Right renal cortex interstitium (tissue), 3 donors: ENCODE measurements at regions not wholly inside any gene's neighbourhood (a gene's known extent, or its start where the extent isn't known, plus 50 kb on each side); places are given as distances from the start of the nearest gene placed in this dataset.

Experiments used
- DNase-seq, 3 donors: peaks; one replicate each; pipeline ENCODE4 v3.0.0-alpha.2; 2013; ENCODE audit warnings: low read depth in 3 of 3, low spot score in 2 of 3

DNA sequence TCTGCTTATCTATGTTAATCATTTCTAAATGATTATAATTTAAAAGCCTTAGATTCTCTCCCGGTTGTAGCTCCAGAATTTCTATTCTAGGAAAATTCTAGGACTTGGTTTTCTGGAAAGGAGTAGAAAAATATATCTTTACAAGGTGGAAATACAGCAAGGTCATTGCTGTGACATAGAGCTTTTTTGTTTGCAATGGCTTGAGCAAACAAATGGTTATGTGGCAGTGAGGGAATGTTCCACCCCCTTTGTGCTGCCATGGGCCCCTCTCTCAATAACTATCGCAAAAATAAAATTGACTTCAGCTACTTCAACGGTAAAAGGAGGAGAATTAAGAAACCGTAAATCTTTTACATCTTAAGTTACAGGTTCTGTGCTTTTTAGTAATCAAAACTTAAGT lies 517.1 kb downstream of the EPHA3 start:
- no peak for DNase-seq

DNA sequence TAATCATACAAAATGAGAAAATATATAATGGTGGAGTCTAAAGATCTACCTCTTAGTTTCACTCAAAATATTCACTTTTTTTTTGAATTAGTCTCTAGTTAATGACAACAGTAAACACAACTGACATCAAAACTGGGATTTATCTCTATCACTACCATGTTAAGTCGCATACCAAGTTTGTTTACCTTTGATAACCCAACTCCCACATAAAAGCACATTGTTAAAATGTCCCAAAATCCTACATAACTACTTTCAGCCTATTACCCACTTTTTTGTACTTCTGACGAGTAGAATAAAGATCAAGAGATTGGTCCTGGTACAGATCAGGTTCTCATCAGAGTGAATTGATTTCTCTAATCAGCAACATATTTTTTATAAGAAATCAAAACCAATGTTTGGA lies 518.5 kb downstream of the EPHA3 start:
- no peak for DNase-seq

DNA sequence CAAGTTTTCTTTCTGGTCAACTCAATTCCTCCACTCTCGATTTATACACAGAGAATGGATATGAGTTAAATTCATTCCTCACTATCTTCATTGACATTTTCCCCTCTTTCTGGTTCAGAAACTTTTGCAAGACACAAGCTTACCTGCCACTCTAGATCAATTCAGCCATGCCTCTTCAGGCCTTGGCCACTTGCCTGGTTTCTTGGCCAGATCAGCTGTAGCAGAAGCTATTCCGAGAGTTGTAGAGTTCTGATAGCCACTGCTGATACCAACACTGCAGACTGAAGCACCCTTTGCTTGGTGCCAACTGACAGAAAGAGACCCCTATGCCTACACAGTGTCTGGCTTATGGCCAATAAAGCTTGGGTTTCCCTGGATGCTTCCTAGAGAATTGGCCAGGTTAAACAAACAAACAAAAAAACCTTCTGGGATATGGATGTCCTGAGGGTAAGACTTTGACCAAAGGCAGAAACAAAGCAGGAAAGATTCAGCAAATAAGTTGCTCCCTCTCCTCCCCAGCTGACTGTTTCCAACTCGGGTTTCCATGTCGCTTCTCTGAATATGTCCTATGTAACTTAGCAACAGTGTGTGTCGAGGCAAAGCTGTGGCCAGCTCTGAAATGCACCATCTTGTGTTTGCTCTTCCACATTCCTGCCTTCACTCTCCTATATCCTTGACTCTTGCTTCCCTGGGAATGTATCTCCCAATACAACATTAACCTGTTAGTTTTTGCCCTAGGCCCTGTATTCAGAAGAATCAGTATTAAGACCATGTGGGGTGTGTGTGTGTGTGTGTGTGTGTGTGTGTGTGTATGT lies 521.6 kb downstream of the EPHA3 start:
- no peak for DNase-seq

DNA sequence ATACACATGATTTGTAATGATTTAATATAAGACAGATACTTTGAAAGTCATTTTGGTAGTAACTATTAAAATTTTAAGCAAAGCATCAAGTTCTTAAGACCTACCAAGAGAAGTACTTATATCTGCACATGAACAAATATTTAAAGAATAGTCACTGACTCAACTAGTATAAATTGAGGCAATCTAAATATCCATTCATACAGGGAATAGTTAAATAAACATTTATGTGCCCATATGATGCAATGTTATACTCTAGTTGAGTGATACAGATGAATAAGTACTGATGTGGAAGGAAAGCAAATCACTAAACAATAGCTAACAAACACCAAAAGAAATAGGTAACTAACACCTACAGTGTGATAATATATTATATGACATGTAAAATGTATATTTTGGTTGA lies 527.7 kb downstream of the EPHA3 start:
- no peak for DNase-seq

DNA sequence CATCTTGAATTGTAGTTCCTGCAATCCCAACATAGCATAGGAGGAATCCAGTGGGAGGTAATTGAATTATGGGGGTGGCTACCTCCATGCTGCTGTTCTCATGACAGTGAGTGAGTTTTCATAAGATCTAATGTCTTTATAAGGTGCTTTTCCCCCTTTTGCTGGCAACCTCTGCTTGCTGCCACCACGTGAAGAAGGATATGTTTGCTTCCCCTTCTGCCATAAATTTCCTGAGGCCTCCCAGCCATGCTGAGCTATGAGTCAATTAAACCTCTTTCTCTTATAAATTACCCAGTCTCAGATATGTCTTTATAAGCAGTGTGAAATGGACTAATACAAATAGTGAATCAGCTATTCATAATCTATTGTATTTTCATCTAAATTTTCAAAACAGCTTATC lies 537.3 kb downstream of the EPHA3 start:
- no peak for DNase-seq

DNA sequence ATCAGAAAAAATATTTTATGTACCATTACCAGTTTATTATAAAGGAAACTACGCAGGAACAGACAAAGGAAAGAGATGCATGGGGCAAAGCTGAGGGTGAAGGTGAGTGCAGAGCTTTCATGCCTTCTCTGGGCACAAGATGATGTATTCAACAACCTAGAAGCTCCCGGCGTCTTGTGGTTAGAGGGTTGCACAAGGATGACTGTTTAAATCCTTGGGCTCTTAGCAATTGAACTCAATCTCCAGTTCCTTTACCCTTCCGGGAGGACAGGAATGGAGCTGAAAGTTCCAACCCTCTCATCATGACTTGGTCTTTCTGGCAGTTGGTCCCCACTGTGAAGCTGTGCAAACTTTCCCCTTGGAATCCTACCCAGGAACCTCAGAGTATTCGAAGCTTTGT lies 542.0 kb downstream of the EPHA3 start:
- no peak for DNase-seq

DNA sequence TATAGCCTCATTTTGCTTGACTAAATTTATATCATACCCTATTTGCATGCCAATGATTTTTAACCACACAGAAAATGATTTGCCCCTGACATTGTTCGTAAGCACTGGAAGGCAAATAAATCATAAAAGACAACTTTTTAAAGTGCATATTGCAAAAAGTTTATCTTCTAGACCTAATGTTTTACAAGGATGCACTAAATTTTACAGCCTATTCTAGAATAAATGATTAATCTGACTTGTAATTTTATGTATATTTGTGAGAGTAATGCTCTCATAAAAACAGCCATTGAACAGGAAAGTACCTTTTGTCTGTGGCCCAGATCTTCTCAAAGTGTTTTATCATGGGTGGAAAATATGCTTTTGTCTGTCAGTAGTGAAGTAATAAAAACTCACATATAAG lies 546.6 kb downstream of the EPHA3 start:
- DNase-seq, result no peak

DNA sequence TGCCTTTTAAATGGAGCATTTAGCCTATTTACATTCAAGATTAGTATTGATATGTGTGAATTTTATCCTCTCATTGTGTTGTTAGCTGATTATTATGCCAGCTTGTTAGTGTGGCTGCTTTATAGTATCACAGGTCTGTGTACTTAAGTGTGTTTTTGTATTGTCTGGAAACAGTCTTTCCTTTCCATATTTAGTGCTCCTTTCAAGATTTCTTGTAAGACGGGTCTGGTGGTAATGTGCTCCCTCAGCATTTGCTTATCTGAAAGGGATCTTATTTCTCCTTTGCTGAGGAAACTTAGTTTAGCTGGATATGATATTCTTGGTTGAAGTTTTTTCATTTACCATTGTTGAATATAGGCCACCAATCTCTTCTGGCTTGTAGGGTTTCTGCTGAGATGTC lies 549.0 kb downstream of the EPHA3 start:
- DNase-seq, result no peak

DNA sequence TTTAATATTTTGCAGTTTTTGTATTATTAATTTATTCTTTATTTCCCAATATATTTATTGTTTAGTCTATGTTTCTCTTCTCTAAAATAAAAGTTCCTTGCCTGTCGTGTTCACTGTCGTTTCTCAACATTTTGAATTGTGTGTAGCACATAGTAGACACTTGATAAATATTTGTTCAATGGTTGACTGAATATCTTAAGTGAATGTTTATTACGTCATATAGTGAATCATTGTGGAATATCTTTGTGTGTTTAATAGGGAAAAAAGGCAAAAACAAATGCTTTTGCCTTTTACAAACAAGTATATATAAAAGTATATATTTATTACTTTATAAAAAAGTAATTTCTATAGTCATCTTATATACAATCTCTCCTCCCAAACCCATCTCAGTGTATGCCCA lies 572.3 kb downstream of the EPHA3 start:
- no peak for DNase-seq

DNA sequence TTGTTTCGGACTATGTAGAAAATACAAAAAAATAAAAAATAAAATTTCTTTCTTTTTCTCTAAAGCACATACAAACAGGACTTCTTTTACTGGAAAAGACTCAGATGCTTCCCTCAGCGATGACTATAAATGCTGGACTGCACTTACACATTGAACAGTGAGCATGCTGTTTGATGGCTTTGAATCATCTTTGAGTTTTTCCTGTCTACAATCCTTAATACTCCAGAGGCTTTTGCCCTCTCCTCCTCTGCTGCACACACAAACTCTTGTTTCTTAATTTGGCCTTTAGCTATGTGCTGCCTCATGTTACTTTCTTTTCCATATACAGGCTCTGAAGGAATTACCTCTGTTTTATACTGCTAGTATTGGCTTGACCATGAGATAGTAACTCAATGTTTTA lies 575.1 kb downstream of the EPHA3 start:
- DNase-seq, result no peak

DNA sequence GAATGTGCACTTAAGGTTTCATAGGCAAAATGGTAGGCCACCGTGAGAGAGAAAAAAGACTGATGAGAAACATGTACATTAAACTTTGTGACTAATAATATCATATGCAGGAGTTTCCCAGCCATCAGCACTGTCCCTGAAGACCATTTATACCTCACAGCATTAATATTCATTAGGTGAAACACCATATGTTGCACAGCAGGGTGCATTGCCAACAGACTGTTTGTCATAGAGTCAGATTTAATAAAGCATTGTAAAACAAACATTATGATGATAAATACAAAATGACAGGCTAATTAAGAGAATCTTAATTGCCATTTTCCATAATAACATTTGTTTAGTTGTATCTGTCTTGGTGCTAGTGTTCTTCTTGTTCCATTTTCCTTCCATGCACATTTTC lies 578.3 kb downstream of the EPHA3 start:
- DNase-seq, result no peak

DNA sequence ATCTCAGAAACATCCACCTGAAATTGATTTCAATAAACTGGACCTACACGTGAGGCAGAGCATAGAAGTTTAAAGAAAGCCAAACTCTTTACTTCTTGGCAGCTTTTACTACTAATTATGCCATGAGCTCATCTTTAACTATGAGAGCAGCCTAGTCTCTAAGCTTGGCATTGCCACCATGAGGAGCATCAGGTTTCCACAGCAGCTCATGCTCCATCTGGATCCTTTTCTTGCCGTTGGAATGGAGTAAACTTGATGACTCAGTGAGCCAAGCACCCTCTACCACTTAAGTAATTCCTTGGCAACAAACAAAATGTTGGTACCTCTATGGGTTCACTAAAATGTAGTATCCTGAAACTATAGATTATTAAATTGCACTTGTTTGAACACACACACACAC lies 583.2 kb downstream of the EPHA3 start:
- DNase-seq, result no peak

DNA sequence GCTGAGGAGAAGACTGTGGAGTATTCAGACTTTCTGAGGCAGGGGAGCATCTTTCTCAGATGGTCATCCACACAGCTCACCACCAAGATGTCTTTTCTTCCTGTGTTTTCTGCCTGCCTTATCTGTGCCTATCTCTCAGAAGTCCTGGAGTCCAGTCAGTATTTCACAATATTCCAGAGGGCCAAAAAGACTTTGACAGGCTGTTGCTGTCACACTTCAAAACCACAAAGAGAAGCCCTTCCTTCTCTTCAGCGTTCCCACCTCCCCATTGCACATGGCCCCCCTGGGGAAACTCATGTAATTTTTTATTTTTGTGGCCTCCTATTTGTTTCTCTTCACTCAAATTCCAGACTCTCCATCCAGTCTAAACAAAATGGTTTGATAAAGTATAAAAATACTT lies 585.2 kb downstream of the EPHA3 start:
- no peak for DNase-seq

DNA sequence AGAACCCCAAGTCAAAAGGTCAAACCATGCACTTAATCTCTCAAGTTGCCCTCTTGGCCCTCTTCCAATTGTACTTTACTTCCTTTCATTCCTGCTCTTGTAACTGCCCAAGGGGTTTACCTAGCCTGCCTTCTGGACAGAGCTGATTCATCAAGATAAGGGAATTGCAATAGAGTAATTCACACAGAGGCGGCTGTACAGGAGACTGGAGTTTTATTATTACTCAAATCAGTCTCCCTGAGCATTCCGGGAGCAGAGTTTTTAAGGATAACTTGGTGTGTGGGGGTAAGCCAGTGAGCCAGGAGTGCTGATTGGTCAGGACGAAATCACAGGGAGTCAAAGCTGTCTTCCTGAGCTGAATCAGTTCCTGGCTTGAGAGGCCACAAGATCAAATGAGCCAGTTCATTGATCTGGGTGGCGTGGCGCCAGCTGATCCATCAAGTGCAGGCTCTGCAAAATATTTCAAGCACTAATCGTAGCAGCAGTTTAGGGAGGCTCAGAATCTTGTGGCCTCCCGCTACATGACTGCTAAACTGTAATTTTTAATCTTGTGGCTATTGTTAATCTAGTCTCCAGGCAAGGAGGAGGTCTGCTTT lies 590.0 kb downstream of the EPHA3 start:
- no peak for DNase-seq

DNA sequence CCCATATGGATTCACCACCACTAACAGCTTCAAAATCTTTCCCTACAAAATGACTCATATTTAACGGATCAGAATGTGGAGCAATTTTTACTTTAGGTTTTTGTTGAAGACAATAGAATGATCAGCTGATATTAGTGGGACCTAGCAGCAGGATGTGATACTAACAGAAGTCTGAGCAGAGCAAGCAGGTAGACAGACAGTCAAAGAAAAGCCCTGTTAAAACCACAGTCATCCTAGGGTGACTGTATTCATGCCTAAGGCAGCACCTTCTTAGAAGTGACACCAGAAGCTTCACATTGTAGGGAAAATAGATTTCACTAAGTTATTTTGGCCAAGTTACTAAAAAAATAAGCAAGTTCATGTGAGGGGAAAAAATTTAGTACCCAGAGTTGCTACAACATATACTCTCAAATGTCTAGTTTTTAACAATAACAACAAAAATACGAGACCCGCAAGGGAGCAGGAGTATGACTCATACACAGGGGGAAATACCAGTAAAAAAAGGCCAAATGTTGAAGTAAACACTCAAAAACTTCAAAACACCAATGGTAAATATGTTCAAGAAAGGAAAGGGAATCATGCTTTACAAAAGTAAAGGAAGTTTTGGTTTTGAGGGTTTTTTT lies 590.9 kb downstream of the EPHA3 start:
- no peak for DNase-seq

DNA sequence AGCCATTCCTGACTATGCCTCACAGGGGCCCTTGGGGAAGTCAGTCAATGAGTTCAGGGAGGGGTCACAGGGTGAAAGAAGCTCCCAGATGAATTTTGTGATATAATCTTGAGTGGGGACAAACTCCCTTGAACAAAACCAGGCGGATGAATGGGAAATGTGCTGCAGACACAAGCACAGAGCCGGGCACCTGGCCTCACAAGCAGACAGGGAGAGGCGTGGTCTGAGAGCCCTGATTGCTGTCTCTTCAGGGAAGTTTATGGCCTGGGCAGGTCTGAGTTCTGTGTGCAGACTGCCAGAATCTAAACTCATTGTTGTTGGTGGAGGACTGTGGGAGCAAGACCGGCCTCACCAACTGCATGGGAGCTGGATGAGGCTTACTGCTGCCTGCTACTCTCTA lies 591.8 kb downstream of the EPHA3 start:
- DNase-seq, result no peak

DNA sequence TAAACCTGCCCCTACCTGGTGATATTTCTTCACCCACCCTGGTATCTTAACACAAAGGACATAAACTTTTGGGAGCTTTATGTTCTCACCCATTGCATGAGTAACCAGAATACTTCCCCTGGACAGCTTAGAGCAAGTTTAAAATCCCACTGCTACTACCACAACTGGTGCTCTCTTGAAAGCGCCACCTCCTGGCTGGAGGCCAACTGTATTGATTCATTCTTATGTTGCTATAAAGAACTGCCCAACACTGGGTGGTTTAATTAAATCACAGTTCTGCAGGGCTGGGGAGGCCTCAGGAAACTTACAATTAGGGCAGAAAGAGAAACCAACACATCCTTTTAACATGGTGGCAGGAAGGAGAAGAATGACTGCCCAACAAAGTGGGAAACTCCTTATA lies 592.4 kb downstream of the EPHA3 start:
- DNase-seq, result no peak

DNA sequence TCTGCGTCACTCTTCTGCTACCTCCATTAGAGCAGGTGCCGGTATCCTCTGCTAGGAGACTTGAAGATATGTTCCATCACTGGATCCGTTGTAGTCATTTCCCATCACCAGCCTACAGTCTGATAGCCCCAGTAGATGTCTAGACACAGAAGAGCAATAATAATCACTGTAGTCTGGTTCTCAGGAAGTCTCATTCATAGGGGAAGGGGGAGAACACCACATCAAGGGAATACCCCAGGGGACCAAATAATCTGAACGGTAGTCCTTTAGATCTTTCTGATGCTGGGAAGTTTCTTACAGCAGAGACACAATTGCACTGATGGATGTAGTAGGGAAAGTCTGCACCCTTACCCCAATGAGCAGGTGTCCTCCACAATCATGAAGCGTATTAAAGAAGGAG lies 595.0 kb downstream of the EPHA3 start:
- DNase-seq, result no peak

DNA sequence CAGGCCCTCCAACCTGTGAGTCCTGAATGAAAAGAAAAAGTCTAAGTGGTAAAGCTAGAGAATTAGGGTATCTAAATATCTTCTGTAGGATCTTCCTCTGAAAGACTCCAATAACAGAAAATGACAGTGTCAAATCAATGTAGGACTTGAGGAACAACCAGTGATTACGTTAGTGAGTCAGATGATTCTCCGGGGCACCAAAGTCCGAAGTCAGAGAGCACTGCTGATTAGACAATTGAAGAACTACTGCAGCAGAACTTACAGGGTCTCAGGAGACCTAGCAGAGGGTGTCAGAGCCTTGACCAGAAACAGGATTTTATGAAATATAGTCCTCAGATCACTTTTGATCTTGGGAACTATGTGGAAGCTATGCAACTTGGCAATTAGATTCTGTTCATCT lies 605.8 kb downstream of the EPHA3 start:
- DNase-seq, result no peak

DNA sequence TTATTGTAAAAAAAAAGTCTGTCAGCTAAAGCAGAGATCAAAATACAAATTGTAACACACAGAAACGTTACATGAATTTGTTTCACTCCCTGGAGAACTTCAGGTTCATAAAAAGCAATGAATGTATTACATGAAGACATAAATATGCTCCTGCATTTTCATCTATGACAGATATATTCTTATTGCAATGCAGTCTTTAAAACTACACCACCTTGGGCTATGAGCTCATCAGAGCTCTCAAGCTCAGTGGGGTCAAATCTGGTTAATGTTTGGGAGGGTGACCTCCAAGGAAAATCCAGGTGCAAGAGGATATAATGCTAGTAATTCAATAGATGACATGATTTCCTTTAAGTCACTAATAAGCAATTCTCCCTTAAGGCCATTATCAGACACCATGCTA lies 606.8 kb downstream of the EPHA3 start:
- DNase-seq, result no peak

DNA sequence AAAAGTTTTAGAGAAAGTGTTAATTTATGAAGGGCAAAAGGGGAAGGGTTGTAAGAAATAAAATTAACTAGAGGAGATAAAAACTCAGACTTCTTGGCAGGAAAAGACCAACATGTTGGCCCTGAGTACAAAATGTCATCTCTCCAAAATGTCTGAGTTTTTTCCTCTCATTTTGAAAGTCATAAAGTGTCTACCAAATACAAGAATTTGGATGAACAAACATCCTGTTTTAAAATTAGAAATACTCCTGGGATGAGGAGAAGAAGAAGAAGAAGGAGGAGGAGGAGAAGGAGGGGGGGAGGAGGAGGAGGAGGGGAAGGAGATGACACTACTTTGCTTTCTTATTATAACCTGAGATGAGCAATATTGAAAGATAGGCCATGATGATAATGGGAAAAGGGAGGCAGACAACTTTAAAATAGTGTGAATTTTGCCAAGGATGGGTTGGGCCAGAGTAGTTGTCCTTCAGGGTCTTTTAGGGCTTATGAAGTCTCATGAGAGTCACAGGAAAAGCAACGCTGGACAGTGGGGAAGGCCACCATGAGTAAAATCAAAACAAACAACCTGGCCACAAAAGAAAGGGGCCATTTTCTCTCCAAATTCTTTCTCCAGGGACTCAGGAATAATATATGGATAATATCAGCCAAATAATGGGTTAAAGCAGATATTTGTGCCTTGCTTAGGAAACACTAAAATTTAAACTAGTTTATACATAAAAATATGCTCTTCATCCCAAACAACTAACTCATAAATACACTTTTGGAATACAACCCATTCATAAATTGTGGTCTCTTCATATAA lies 632.9 kb downstream of the EPHA3 start:
- no peak for DNase-seq

DNA sequence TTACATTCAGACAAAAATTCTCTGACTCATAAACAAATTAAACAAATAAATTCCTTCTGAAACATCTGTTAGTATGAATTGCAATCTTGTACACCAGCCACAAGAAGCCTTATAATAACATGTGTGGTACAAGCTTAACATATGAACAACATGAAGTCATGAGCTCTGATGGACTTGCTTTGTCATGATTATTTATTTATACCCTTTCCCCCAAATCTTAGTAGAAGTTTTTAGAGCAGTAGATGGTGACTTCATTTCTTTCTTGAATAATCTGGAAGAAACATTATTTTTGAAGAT lies 633.4 kb downstream of the EPHA3 start:
- no peak for DNase-seq
